HEK293T (cell line): ENCODE measurements at regions not wholly inside any gene's neighbourhood (a gene's known extent, or its start where the extent isn't known, plus 50 kb on each side); places are given as distances from the start of the nearest gene placed in this dataset.

ENCODE experiments used
- ARNT ChIP-seq: fragments of 450-650 bp; IDR thresholded peaks from 2 replicates; pipeline ENCODE4 v1.6.1; 2017; ENCODE audit warnings: mild to moderate bottlenecking
- FOXA1 ChIP-seq: fragments of 450-650 bp; IDR thresholded peaks from 2 replicates; pipeline ENCODE4 v1.6.1; 2016; ENCODE audit warnings: mild to moderate bottlenecking
- L3MBTL2 ChIP-seq: fragments of 450-650 bp; conservative IDR thresholded peaks from 2 replicates; pipeline ENCODE4 v1.6.1; 2016; ENCODE audit warnings: mild to moderate bottlenecking
- SP1 ChIP-seq: fragments of 450-650 bp; IDR thresholded peaks from 2 replicates; pipeline ENCODE4 v1.6.1; 2017
- TARDBP ChIP-seq: fragments of 450-650 bp; IDR thresholded peaks from 2 replicates; pipeline ENCODE4 v1.6.1; 2016

- TF ChIP-seq TARDBP (no peak), ARNT (no peak), SP1 (no peak), L3MBTL2 (no peak), FOXA1 (no peak)
Measured at GRCh38 chr3:87548271-87548670, 271.9 kb upstream of the POU1F1 start.
